HEK293 (cell line): ENCODE measurements at regions not wholly inside any gene's neighbourhood (a gene's known extent, or its start where the extent isn't known, plus 50 kb on each side); places are given as distances from the start of the nearest gene placed in this dataset.
"Not testable (repeated sequence)": the region's sequence is repeated elsewhere in the genome, so short reads cannot be mapped to it uniquely, and the experiment has no call there.

Experiments used
- CTCF ChIA-PET: fragments of 350-600 bp; formaldehyde crosslinking; extraction: SDS; loops from one replicate; lab custom pipeline; 2021; ENCODE audit warnings: antibody characterized with exemption; lab: Yijun Ruan, JAX
- POLR2A ChIA-PET: fragments of 300-600 bp; formaldehyde crosslinking; extraction: SDS; loops from one replicate; lab custom pipeline; 2020; ENCODE audit warnings: antibody characterized with exemption, inconsistent platforms; lab: Yijun Ruan, JAX
- H3K27ac ChIP-seq: fragments of 200-500 bp; sonication (Bioruptor generic); 2 replicates; pipeline ENCODE4 v1.5.1; 2014; ENCODE audit warnings: low read depth, low read length, control low read depth, inconsistent platforms; ENCODE audit errors: extremely low read depth
- H3K36me3 ChIP-seq, 2 experiments: fragments of 200-500 bp in 1 of 2; sonication (Bioruptor generic) in 1 of 2; 1 replicate in 1 of 2; 2 replicates in 1 of 2; pipeline ENCODE4 v1.5.1; 2014 to 2017; ENCODE audit warnings: inconsistent platforms in 2 of 2, low read length in 2 of 2; ENCODE audit not compliant: control insufficient read depth in 2 of 2, insufficient read depth in 1 of 2
- H3K4me1 ChIP-seq: fragments of 200-500 bp; sonication (Bioruptor generic); 2 replicates; pipeline ENCODE4 v1.5.1; 2014; ENCODE audit warnings: mild to moderate bottlenecking, low read length, inconsistent platforms; ENCODE audit not compliant: control insufficient read depth, insufficient read depth
- H3K4me3 ChIP-seq: 2 replicates; pipeline ENCODE4 v1.5.1; 2011; ENCODE audit warnings: low read depth, mild to moderate bottlenecking, control low read depth, low read length, moderate library complexity
- H3K9me3 ChIP-seq: fragments of 200-500 bp; sonication (Bioruptor generic); 2 replicates; pipeline ENCODE4 v1.5.1; 2014; ENCODE audit warnings: low read depth, low read length, inconsistent platforms; ENCODE audit not compliant: control insufficient read depth, insufficient read depth
- SCRT2 ChIP-seq: fragments of 450-650 bp; formaldehyde crosslinking; IDR thresholded peaks from 2 replicates; pipeline ENCODE4 v1.5.1; 2016; ENCODE audit warnings: missing biosample characterization, missing genetic modification characterization
- ZBTB6 ChIP-seq: fragments of 450-650 bp; formaldehyde crosslinking; IDR thresholded peaks from 2 replicates; pipeline ENCODE4 v1.5.1; 2017; ENCODE audit warnings: missing biosample characterization, missing genetic modification characterization
- ZEB2 ChIP-seq: fragments of 450-650 bp; formaldehyde crosslinking; IDR thresholded peaks from 2 replicates; pipeline ENCODE4 v1.5.1; 2016; ENCODE audit warnings: missing biosample characterization, missing genetic modification characterization
- ZFP41 ChIP-seq: fragments of 450-650 bp; formaldehyde crosslinking; IDR thresholded peaks from 2 replicates; pipeline ENCODE4 v1.5.1; 2016; ENCODE audit warnings: missing biosample characterization, missing genetic modification characterization, borderline replicate concordance
- ZNF133 ChIP-seq: fragments of 450-650 bp; formaldehyde crosslinking; IDR thresholded peaks from 2 replicates; pipeline ENCODE4 v1.5.1; 2016; ENCODE audit warnings: missing biosample characterization, missing genetic modification characterization
- ZNF138 ChIP-seq: fragments of 450-650 bp; formaldehyde crosslinking; IDR thresholded peaks from 2 replicates; pipeline ENCODE4 v1.5.1; 2016; ENCODE audit warnings: missing biosample characterization, missing genetic modification characterization, borderline replicate concordance
- ZNF175 ChIP-seq: fragments of 450-650 bp; formaldehyde crosslinking; IDR thresholded peaks from 2 replicates; pipeline ENCODE4 v1.5.1; 2016; ENCODE audit warnings: missing biosample characterization, missing genetic modification characterization
- ZNF214 ChIP-seq: fragments of 450-650 bp; formaldehyde crosslinking; IDR thresholded peaks from 2 replicates; pipeline ENCODE4 v1.5.1; 2017; ENCODE audit warnings: missing biosample characterization, mild to moderate bottlenecking, missing genetic modification characterization, borderline replicate concordance
- ZNF350 ChIP-seq: fragments of 450-650 bp; formaldehyde crosslinking; IDR thresholded peaks from 2 replicates; pipeline ENCODE4 v1.5.0; 2017; ENCODE audit warnings: missing biosample characterization, mild to moderate bottlenecking, missing genetic modification characterization
- ZNF544 ChIP-seq: fragments of 450-650 bp; formaldehyde crosslinking; IDR thresholded peaks from 2 replicates; pipeline ENCODE4 v1.5.0; 2017; ENCODE audit warnings: missing biosample characterization, missing genetic modification characterization
- ZNF623 ChIP-seq: fragments of 450-650 bp; formaldehyde crosslinking; IDR thresholded peaks from 2 replicates; pipeline ENCODE4 v1.5.1; 2016; ENCODE audit warnings: missing biosample characterization, missing genetic modification characterization
- ZNF660 ChIP-seq: fragments of 450-650 bp; IDR thresholded peaks from 2 replicates; pipeline ENCODE4 v1.5.1; 2018; ENCODE audit warnings: missing biosample characterization, mild to moderate bottlenecking, missing genetic modification characterization
- TF ChIP-seq, protein P1 (sequence below): fragments of 450-650 bp; formaldehyde crosslinking; IDR thresholded peaks from 2 replicates; pipeline ENCODE4 v1.5.1; 2016; ENCODE audit warnings: missing biosample characterization, missing genetic modification characterization
- TF ChIP-seq, protein P2 (sequence below): fragments of 450-650 bp; formaldehyde crosslinking; IDR thresholded peaks from 2 replicates; pipeline ENCODE4 v1.5.1; 2016; ENCODE audit warnings: missing biosample characterization, missing genetic modification characterization

GRCh38 chr15:62280625-62281024 is 115.5 kb upstream of the C2CD4B start:
- TF ChIP-seq ZFP41 (tag by site-specific recombination) (no peak), ZNF175 (no peak), ZEB2 (tag by site-specific recombination) (no peak), ZNF660 (no peak), ZNF544 (tag by site-specific recombination) (no peak), ZNF138 (tag by site-specific recombination) (no peak), ZNF350 (tag by site-specific recombination) (no peak), SCRT2 (no peak), ZNF214 (tag by site-specific recombination) (no peak), ZBTB6 (no peak)
- TF ChIP-seq, protein P1, sequence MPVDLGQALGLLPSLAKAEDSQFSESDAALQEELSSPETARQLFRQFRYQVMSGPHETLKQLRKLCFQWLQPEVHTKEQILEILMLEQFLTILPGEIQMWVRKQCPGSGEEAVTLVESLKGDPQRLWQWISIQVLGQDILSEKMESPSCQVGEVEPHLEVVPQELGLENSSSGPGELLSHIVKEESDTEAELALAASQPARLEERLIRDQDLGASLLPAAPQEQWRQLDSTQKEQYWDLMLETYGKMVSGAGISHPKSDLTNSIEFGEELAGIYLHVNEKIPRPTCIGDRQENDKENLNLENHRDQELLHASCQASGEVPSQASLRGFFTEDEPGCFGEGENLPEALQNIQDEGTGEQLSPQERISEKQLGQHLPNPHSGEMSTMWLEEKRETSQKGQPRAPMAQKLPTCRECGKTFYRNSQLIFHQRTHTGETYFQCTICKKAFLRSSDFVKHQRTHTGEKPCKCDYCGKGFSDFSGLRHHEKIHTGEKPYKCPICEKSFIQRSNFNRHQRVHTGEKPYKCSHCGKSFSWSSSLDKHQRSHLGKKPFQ (tag by site-specific recombination), result no peak
- TF ChIP-seq, protein P2, sequence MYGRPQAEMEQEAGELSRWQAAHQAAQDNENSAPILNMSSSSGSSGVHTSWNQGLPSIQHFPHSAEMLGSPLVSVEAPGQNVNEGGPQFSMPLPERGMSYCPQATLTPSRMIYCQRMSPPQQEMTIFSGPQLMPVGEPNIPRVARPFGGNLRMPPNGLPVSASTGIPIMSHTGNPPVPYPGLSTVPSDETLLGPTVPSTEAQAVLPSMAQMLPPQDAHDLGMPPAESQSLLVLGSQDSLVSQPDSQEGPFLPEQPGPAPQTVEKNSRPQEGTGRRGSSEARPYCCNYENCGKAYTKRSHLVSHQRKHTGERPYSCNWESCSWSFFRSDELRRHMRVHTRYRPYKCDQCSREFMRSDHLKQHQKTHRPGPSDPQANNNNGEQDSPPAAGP (tag by site-specific recombination), result no peak
- no peaks in the 10 kb centered on the region for H3K4me1 ChIP-seq
- no peaks in the 10 kb centered on the region for H3K9me3 ChIP-seq
- H3K4me3 ChIP-seq, result no peak overlapping the region
- CTCF ChIA-PET, result interaction anchor here (0.6 to 2.4 kb wide), 2 partner anchors 26 to 766 kb away, joined by 3 to 6 read pairs; no protein-coding TSS in a partner anchor
- POLR2A ChIA-PET, result no interaction called here
- H3K36me3 ChIP-seq, result no peaks in the 10 kb centered on the region
- no peak overlapping the region for H3K27ac ChIP-seq

GRCh38 chr15:62281801-62282200 is 116.7 kb upstream of the C2CD4B start:
- H3K27ac ChIP-seq, CTCF ChIA-PET, H3K9me3 ChIP-seq, H3K4me3 ChIP-seq, H3K36me3 ChIP-seq, POLR2A ChIA-PET, H3K4me1 ChIP-seq: not testable (repeated sequence)

DNA sequence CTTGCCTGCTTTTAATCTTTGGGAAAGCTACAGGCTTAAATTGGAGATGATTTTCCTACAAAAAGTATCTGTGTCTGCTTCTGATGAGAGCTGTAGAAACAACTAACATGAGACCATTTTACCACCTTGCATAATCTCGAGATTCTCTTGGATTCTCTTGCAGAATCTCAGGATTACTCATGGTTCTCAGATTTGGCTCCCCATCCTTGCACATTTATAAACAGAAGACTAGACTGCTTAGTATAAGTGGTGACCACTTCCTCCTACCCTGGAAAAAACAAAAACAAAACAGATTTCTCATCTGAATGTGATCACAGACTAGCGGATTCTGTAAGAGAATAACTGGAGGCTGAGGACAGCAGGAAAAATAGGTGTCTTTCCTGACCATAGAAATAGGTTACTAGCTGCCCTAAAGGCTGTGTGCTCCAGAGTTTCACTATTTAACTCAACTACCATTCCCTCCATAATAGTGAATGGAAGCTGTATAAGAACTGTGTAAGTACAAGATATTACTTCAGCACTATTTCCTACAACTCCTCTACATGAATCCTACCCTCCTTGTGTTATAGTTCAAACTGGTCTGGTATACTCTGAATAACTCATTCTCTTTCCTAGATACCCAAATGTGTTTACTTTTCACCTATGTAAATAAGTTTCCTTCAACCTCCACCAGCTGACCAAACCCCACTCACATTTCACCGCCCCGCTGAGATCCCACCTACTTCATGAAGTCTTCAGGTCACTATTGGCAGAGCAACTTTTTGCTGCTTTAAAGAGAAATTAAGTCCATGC is 122.2 kb upstream of the C2CD4B start:
- H3K9me3 ChIP-seq, result no peaks in the 10 kb centered on the region
- TF ChIP-seq ZNF133 (peak; percentile 51; the same call in 1 of the 2 replicates), ZNF623 (tag by site-specific recombination) (no peak)
- TF ChIP-seq, all 188 proteins: peak for 1
- CTCF ChIA-PET, result interaction anchor here (0.6 kb wide), 1 partner anchor 30 kb away, joined by 3 read pairs; no protein-coding TSS in a partner anchor
- no peak overlapping the region for H3K27ac ChIP-seq
- POLR2A ChIA-PET, result interaction anchor here (0.6 kb wide), 1 partner anchor 700 kb away, joined by 3 read pairs; no protein-coding TSS in a partner anchor
- no peak overlapping the region for H3K4me3 ChIP-seq
- H3K36me3 ChIP-seq, result no peaks in the 10 kb centered on the region
- no peaks in the 10 kb centered on the region for H3K4me1 ChIP-seq
